ENCODE measurements at regions not wholly inside any gene's neighbourhood (a gene's known extent, or its start where the extent isn't known, plus 50 kb on each side); places are given as distances from the start of the nearest gene placed in this dataset.

DNA sequence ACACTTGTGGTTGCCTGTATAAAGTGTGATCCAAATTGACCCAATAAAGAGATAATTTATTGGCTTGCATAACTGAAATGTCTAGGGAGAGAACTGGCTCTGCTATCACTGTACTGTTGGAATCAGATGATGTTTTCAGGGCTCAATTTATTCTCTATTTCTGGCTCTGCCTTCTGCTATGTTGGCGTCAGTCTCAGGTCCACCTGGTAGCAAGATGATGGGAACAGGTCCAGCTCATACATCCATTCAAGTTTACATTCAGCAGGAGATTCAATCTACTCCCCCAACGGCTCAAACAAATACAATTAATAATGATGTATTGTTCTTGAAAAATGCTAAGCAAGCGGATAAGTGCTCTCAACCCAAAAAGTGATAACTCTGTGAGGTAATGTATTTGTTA lies 297.7 kb upstream of the SYT4 start:
- intact Hi-C loops (cut with micrococcal nuclease): no loop called here
- ChIA-PET POLR2A (no interaction called here), CTCF (interaction anchor here (0.6 to 13.0 kb wide), 6 partner anchors 7 to 1505 kb away, joined by 4 to 372 read pairs (median 6); no protein-coding TSS in a partner anchor)
- H3K27ac Mint-ChIP-seq (ENCODE audit: low read depth, unreplicated experiment): no peak overlapping the region
- TF ChIP-seq, protein P1, sequence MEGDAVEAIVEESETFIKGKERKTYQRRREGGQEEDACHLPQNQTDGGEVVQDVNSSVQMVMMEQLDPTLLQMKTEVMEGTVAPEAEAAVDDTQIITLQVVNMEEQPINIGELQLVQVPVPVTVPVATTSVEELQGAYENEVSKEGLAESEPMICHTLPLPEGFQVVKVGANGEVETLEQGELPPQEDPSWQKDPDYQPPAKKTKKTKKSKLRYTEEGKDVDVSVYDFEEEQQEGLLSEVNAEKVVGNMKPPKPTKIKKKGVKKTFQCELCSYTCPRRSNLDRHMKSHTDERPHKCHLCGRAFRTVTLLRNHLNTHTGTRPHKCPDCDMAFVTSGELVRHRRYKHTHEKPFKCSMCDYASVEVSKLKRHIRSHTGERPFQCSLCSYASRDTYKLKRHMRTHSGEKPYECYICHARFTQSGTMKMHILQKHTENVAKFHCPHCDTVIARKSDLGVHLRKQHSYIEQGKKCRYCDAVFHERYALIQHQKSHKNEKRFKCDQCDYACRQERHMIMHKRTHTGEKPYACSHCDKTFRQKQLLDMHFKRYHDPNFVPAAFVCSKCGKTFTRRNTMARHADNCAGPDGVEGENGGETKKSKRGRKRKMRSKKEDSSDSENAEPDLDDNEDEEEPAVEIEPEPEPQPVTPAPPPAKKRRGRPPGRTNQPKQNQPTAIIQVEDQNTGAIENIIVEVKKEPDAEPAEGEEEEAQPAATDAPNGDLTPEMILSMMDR (IDR thresholded peaks at IDR 0.05; ENCODE audit: unreplicated experiment): no peak
- H3K9me3 Mint-ChIP-seq (ENCODE audit: unreplicated experiment): no peaks in the 10 kb centered on the region
- H3K4me1 Mint-ChIP-seq (ENCODE audit: insufficient read depth, unreplicated experiment): no peaks in the 10 kb centered on the region
- H3K36me3 Mint-ChIP-seq (ENCODE audit: insufficient read depth, unreplicated experiment): no peaks in the 10 kb centered on the region
- no TSS peak for BruUV-seq (replicated peaks)
- peaks cover 57% of the 10 kb centered on the region for H3K27me3 Mint-ChIP-seq (ENCODE audit: insufficient read depth, unreplicated experiment)
- H3K4me3 Mint-ChIP-seq (ENCODE audit: unreplicated experiment): no peak overlapping the region
- DNase-seq (ENCODE audit: unreplicated experiment): no peak

DNA sequence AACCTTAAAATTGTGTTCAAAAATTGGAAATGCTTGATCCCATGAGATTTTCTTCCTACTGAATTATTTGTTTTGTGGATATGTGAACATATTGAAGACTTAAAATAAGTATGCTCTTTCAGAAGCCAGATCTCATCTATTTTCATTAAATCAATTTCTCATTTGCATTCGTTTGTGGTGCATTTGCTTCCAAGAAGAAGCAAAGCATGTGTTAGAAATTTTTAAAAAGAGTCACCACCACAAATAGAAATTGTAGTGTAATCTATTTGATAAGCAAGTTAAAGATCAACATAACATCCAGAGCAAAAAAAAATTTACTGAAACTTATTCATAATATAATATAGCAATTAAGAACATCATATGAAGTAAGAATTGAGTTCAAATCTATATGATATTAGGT lies 300.9 kb upstream of the SYT4 start:
- no peak for DNase-seq (ENCODE audit: unreplicated experiment)
- CTCF ChIA-PET: interaction anchor here (0.6 to 1.9 kb wide), 4 partner anchors 9 to 12 kb away, joined by 3 to 10 read pairs (median 6); no protein-coding TSS in a partner anchor
- no peak overlapping the region for H3K4me3 Mint-ChIP-seq (ENCODE audit: unreplicated experiment)
- H3K9me3 Mint-ChIP-seq (ENCODE audit: unreplicated experiment): no peaks in the 10 kb centered on the region
- intact Hi-C loops (cut with micrococcal nuclease): no loop called here
- POLR2A ChIA-PET: interaction anchor here (1.1 kb wide), 1 partner anchor 25 kb away, joined by 3 read pairs; no protein-coding TSS in a partner anchor
- H3K36me3 Mint-ChIP-seq (ENCODE audit: insufficient read depth, unreplicated experiment): no peaks in the 10 kb centered on the region
- no peak overlapping the region for H3K27ac Mint-ChIP-seq (ENCODE audit: low read depth, unreplicated experiment)
- H3K27me3 Mint-ChIP-seq (ENCODE audit: insufficient read depth, unreplicated experiment): peaks cover 71% of the 10 kb centered on the region
- no peaks in the 10 kb centered on the region for H3K4me1 Mint-ChIP-seq (ENCODE audit: insufficient read depth, unreplicated experiment)
- TF ChIP-seq, protein P1 (IDR thresholded peaks at IDR 0.05; ENCODE audit: unreplicated experiment): no peak
- BruUV-seq (replicated peaks): no TSS peak

DNA sequence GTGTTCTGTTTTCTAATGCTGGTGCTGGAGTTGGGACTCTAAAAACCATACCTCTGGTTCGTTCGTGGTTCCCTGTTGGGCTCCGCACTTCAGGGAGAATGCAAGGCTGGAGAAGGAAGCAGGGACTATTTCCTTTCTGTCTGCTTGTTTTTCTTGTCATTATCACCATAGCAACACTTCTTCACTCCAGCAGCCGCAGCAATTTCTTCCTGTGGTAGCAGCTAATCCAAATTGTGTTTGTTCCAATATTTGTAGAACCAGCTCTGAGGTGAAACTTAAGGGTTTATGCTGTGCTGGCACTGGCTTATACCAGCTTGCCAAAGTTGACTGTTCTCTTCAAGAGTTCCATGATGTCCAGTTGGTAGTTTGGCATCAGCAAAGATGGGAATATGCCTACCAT lies 301.4 kb upstream of the SYT4 start:
- no TSS peak for BruUV-seq (replicated peaks)
- POLR2A ChIA-PET: interaction anchor here (1.1 kb wide), 1 partner anchor 26 kb away, joined by 3 read pairs; no protein-coding TSS in a partner anchor
- CTCF ChIA-PET: interaction anchor here (0.9 to 1.9 kb wide), 2 partner anchors 9 to 12 kb away, joined by 3 to 10 read pairs; no protein-coding TSS in a partner anchor
- Mint-ChIP-seq H3K36me3 (ENCODE audit: insufficient read depth, unreplicated experiment) (no peaks in the 10 kb centered on the region), H3K4me1 (ENCODE audit: insufficient read depth, unreplicated experiment) (no peaks in the 10 kb centered on the region), H3K9me3 (ENCODE audit: unreplicated experiment) (no peaks in the 10 kb centered on the region), H3K27ac (ENCODE audit: low read depth, unreplicated experiment) (no peak overlapping the region), H3K27me3 (ENCODE audit: insufficient read depth, unreplicated experiment) (peaks cover 71% of the 10 kb centered on the region), H3K4me3 (ENCODE audit: unreplicated experiment) (no peak overlapping the region)
- no peak for DNase-seq (ENCODE audit: unreplicated experiment)
- intact Hi-C loops (cut with micrococcal nuclease): no loop called here
- TF ChIP-seq, protein P1 (IDR thresholded peaks at IDR 0.05; ENCODE audit: unreplicated experiment): no peak

DNA sequence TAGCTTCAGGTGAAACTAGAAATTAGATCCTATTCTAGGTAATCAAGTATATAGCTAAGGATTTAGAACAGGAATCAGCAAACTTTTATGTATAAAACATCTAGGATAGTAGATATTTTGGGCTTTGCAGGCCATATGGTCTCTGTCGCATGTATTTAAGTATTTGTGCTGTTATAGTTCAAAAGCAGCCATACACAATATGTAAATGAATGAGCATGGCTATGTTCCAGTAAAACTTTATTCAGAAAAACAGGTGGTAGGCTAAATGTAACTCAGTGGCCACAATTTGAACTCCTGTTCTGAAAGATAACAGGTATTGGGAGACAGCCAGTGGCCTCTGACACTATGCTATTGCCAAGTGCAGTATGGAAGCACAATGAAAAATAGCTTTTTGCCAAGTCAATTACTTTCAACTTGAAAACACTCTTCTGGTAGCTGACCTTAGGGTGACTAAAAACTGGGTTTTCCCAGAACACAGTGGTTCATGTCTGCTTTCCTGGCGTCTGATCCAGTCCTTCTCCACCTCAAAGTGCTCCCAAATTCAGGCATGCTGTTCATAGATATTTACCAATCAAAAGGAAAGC lies 304.7 kb upstream of the SYT4 start:
- no peaks in the 10 kb centered on the region for H3K4me1 Mint-ChIP-seq (ENCODE audit: insufficient read depth, unreplicated experiment)
- ChIA-PET POLR2A (interaction anchor here (0.9 to 1.6 kb wide), 2 partner anchors 10 to 11 kb away, joined by 4 read pairs; no protein-coding TSS in a partner anchor), CTCF (interaction anchor here (0.7 to 2.4 kb wide), 7 partner anchors 10 to 1455 kb away, joined by 3 to 36 read pairs (median 3); no protein-coding TSS in a partner anchor)

More for the DNA sequence above, 304.7 kb upstream of the SYT4 start:
- no TSS peak for BruUV-seq (replicated peaks)
- no peak overlapping the region for H3K4me3 Mint-ChIP-seq (ENCODE audit: unreplicated experiment)
- H3K36me3 Mint-ChIP-seq (ENCODE audit: insufficient read depth, unreplicated experiment): no peaks in the 10 kb centered on the region
- intact Hi-C loops (cut with micrococcal nuclease): no loop called here
- peaks cover 75% of the 10 kb centered on the region for H3K27me3 Mint-ChIP-seq (ENCODE audit: insufficient read depth, unreplicated experiment)
- no peaks in the 10 kb centered on the region for H3K9me3 Mint-ChIP-seq (ENCODE audit: unreplicated experiment)
- no peak overlapping the region for H3K27ac Mint-ChIP-seq (ENCODE audit: low read depth, unreplicated experiment)
- DNase-seq (ENCODE audit: unreplicated experiment): no peak
- TF ChIP-seq, protein P1 (IDR thresholded peaks at IDR 0.05; ENCODE audit: unreplicated experiment): no peak
